ENCODE measurements at regions not wholly inside any gene's neighbourhood (a gene's known extent, or its start where the extent isn't known, plus 50 kb on each side); places are given as distances from the start of the nearest gene placed in this dataset.
A peak's percentile ranks its signal among the peaks of the same experiment; 100 is the strongest.
"Not testable (repeated sequence)": the region's sequence is repeated elsewhere in the genome, so short reads cannot be mapped to it uniquely, and the experiment has no call there.

- DNase-seq = no peak
Observed at GRCh38 chrX:104372547-104372946, 117.8 kb upstream of the ESX1 start.

- peak; percentile 4 for DNase-seq
Observed at GRCh38 chrX:104370089-104370488, 115.4 kb upstream of the ESX1 start.

- not testable (repeated sequence) for DNase-seq
Observed at GRCh38 chrX:104360774-104361173, 106.0 kb upstream of the ESX1 start.

GRCh38 chrX:104359124-104359523 is 104.4 kb upstream of the ESX1 start:
- no peak for DNase-seq

- DNase-seq = no peak
Observed at GRCh38 chrX:104351173-104351769, 96.5 kb upstream of the ESX1 start.

- peak; percentile 54 for DNase-seq
Observed at GRCh38 chrX:104347860-104348259, 93.1 kb upstream of the ESX1 start.

GRCh38 chrX:104343428-104344129 is 88.8 kb upstream of the ESX1 start:
- peak; percentile 80 for DNase-seq

- DNase-seq = no peak
Observed at GRCh38 chrX:104342065-104342464, 87.3 kb upstream of the ESX1 start.

- no peak for DNase-seq
Observed at GRCh38 chrX:104335756-104336155, 81.0 kb upstream of the ESX1 start.

- no peak for DNase-seq
Observed at GRCh38 chrX:104334971-104335370, 80.2 kb upstream of the ESX1 start.

GRCh38 chrX:104330966-104331365 is 76.2 kb upstream of the ESX1 start:
- DNase-seq = no peak

GRCh38 chrX:104329731-104330130 is 75.0 kb upstream of the ESX1 start:
- no peak for DNase-seq

GRCh38 chrX:104325213-104325585 is 70.5 kb upstream of the ESX1 start:
- DNase-seq = no peak

GRCh38 chrX:104324461-104325212 is 69.9 kb upstream of the ESX1 start:
- DNase-seq = no peak

- no peak for DNase-seq
Observed at GRCh38 chrX:104319346-104319745, 64.6 kb upstream of the ESX1 start.

GRCh38 chrX:104318330-104319009 is 63.7 kb upstream of the ESX1 start:
- DNase-seq = no peak

GRCh38 chrX:104316739-104317138 is 62.0 kb upstream of the ESX1 start:
- no peak for DNase-seq

- no peak for DNase-seq
Observed at GRCh38 chrX:104315555-104315954, 60.8 kb upstream of the ESX1 start.

GRCh38 chrX:104310657-104311254 is 56.0 kb upstream of the ESX1 start:
- no peak for DNase-seq

- peak; percentile 31 for DNase-seq
Observed at GRCh38 chrX:104310090-104310489, 55.4 kb upstream of the ESX1 start.

- DNase-seq = no peak
Observed at GRCh38 chrX:104309169-104309568, 54.4 kb upstream of the ESX1 start.

- no peak for DNase-seq
Observed at GRCh38 chrX:104307341-104307740, 52.6 kb upstream of the ESX1 start.

GRCh38 chrX:104306180-104306579 is 51.4 kb upstream of the ESX1 start:
- no peak for DNase-seq

All from OCI-M1 (cell line).